ENCODE measurements at regions not wholly inside any gene's neighbourhood (a gene's known extent, or its start where the extent isn't known, plus 50 kb on each side); places are given as distances from the start of the nearest gene placed in this dataset.
"Not testable (repeated sequence)": the region's sequence is repeated elsewhere in the genome, so short reads cannot be mapped to it uniquely, and the experiment has no call there.

DNA sequence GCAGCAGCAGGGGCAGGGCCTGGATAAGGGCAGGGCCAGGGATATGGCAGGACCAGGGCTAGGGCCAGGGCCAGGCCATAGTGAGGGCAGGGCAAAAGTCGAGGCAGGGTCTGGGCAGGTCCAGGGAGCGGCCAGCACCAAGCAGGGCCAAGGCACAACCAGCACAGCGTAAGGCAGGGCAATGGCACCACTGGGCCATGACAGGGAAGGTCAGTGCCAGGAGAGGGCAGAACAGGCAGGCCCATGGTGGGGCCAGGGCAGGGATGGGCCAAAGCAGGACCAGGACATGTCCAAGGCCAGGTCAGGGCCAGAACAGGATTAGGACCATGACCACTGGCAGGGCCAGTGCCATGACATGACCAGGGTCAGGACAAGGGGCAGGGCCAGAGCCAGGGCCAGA lies 403.1 kb downstream of the ZNF33B start:
- 86% methylated on average over 3 of the region's 3 CpGs for WGBS
- H3K4me1 ChIP-seq (ENCODE audit: control insufficient read depth in 4 of 4, insufficient read depth in 4 of 4, low read length in 3 of 4); H3K9ac ChIP-seq (ENCODE audit: low read depth in 1 of 2, low read length in 2 of 2); H3K27ac ChIP-seq (ENCODE audit: low read depth in 1 of 2, low read length in 2 of 2); H3K36me3 ChIP-seq (ENCODE audit: control insufficient read depth in 4 of 4, insufficient read depth in 3 of 4, low read depth in 1 of 4, low read length in 3 of 4); H3K27me3 ChIP-seq (ENCODE audit: control insufficient read depth in 4 of 4, insufficient read depth in 4 of 4, low read length in 3 of 4); H3K4me3 ChIP-seq (ENCODE audit: low read depth in 1 of 3, low read length in 3 of 3); H3K9me3 ChIP-seq (ENCODE audit: control insufficient read depth in 4 of 4, low read length in 3 of 4); DNase-seq (ENCODE audit: low spot score): not testable (repeated sequence)

DNA sequence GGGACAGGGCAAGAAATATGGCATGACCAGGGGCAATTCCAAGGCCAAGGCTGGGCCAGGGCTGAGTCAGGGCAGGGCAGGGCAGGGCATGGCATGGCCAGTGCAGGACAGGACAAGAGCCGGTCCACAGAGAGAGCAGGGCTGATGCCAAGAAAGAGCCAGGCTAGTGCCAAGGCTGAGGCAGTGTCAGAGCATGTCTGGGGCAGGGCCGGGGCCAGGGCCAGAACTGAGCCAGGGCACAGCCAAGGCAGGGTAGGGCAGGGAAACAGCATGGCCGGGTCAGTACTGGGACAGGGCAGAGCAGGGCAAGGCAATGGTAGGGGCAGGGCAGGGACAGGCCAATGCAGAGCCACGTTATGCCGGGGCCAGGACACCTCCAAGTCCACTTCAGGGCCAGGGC lies 403.9 kb downstream of the ZNF33B start:
- not testable (repeated sequence) for H3K4me3 ChIP-seq (ENCODE audit: low read depth in 1 of 3, low read length in 3 of 3); H3K9ac ChIP-seq (ENCODE audit: low read depth in 1 of 2, low read length in 2 of 2); DNase-seq (ENCODE audit: low spot score); H3K27ac ChIP-seq (ENCODE audit: low read depth in 1 of 2, low read length in 2 of 2); H3K9me3 ChIP-seq (ENCODE audit: control insufficient read depth in 4 of 4, low read length in 3 of 4); H3K27me3 ChIP-seq (ENCODE audit: control insufficient read depth in 4 of 4, insufficient read depth in 4 of 4, low read length in 3 of 4); H3K4me1 ChIP-seq (ENCODE audit: control insufficient read depth in 4 of 4, insufficient read depth in 4 of 4, low read length in 3 of 4); H3K36me3 ChIP-seq (ENCODE audit: control insufficient read depth in 4 of 4, insufficient read depth in 3 of 4, low read depth in 1 of 4, low read length in 3 of 4)
- WGBS = 84% methylated on average over 5 of the region's 5 CpGs

- not testable (repeated sequence) for H3K9me3 ChIP-seq (ENCODE audit: control insufficient read depth in 4 of 4, low read length in 3 of 4); DNase-seq (ENCODE audit: low spot score); H3K4me3 ChIP-seq (ENCODE audit: low read depth in 1 of 3, low read length in 3 of 3); H3K36me3 ChIP-seq (ENCODE audit: control insufficient read depth in 4 of 4, insufficient read depth in 3 of 4, low read depth in 1 of 4, low read length in 3 of 4); H3K9ac ChIP-seq (ENCODE audit: low read depth in 1 of 2, low read length in 2 of 2); H3K27me3 ChIP-seq (ENCODE audit: control insufficient read depth in 4 of 4, insufficient read depth in 4 of 4, low read length in 3 of 4); H3K4me1 ChIP-seq (ENCODE audit: control insufficient read depth in 4 of 4, insufficient read depth in 4 of 4, low read length in 3 of 4); H3K27ac ChIP-seq (ENCODE audit: low read depth in 1 of 2, low read length in 2 of 2)
- WGBS = 83% methylated on average over 8 of the region's 8 CpGs
These were observed 404.7 kb downstream of the ZNF33B start for GRCh38 chr10:42233461-42234206.

- not testable (repeated sequence) for H3K27me3 ChIP-seq (ENCODE audit: control insufficient read depth in 4 of 4, insufficient read depth in 4 of 4, low read length in 3 of 4); H3K27ac ChIP-seq (ENCODE audit: low read depth in 1 of 2, low read length in 2 of 2); H3K9ac ChIP-seq (ENCODE audit: low read depth in 1 of 2, low read length in 2 of 2); DNase-seq (ENCODE audit: low spot score); H3K4me1 ChIP-seq (ENCODE audit: control insufficient read depth in 4 of 4, insufficient read depth in 4 of 4, low read length in 3 of 4); H3K4me3 ChIP-seq (ENCODE audit: low read depth in 1 of 3, low read length in 3 of 3); H3K36me3 ChIP-seq (ENCODE audit: control insufficient read depth in 4 of 4, insufficient read depth in 3 of 4, low read depth in 1 of 4, low read length in 3 of 4); H3K9me3 ChIP-seq (ENCODE audit: control insufficient read depth in 4 of 4, low read length in 3 of 4)
- 85% methylated on average over 1 of the region's 1 CpG for WGBS
These were observed 405.4 kb downstream of the ZNF33B start for GRCh38 chr10:42232955-42233354.

GRCh38 chr10:42230812-42231211 lies 407.6 kb downstream of the ZNF33B start:
- WGBS = 75% methylated on average over 4 of the region's 4 CpGs
- H3K9ac ChIP-seq (ENCODE audit: low read depth in 1 of 2, low read length in 2 of 2); H3K4me1 ChIP-seq (ENCODE audit: control insufficient read depth in 4 of 4, insufficient read depth in 4 of 4, low read length in 3 of 4); H3K9me3 ChIP-seq (ENCODE audit: control insufficient read depth in 4 of 4, low read length in 3 of 4); H3K27ac ChIP-seq (ENCODE audit: low read depth in 1 of 2, low read length in 2 of 2); H3K27me3 ChIP-seq (ENCODE audit: control insufficient read depth in 4 of 4, insufficient read depth in 4 of 4, low read length in 3 of 4); H3K36me3 ChIP-seq (ENCODE audit: control insufficient read depth in 4 of 4, insufficient read depth in 3 of 4, low read depth in 1 of 4, low read length in 3 of 4); H3K4me3 ChIP-seq (ENCODE audit: low read depth in 1 of 3, low read length in 3 of 3); DNase-seq (ENCODE audit: low spot score): not testable (repeated sequence)

GRCh38 chr10:42230115-42230514 lies 408.3 kb downstream of the ZNF33B start:
- not testable (repeated sequence) for DNase-seq (ENCODE audit: low spot score)

DNA sequence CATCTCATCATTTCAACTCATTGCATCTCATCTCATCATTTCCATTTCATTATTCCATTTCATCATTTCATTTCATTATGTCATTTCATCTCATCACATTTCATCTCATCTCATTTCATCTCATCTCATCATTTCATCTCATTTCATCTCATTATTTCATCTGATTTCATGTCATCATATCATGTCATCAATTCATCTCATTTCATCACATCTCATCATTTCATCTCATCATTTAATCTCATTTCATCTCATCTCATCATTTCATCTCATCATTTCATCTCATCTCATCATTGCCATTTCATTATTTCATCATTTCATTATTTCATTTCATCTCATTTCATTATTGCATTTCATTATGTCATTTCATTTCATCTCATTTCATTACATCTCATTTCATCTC lies 410.5 kb downstream of the ZNF33B start:
- H3K4me3 ChIP-seq (ENCODE audit: low read depth in 1 of 3, low read length in 3 of 3); H3K36me3 ChIP-seq (ENCODE audit: control insufficient read depth in 4 of 4, insufficient read depth in 3 of 4, low read depth in 1 of 4, low read length in 3 of 4); H3K27ac ChIP-seq (ENCODE audit: low read depth in 1 of 2, low read length in 2 of 2); H3K4me1 ChIP-seq (ENCODE audit: control insufficient read depth in 4 of 4, insufficient read depth in 4 of 4, low read length in 3 of 4); H3K9ac ChIP-seq (ENCODE audit: low read depth in 1 of 2, low read length in 2 of 2); DNase-seq (ENCODE audit: low spot score); H3K27me3 ChIP-seq (ENCODE audit: control insufficient read depth in 4 of 4, insufficient read depth in 4 of 4, low read length in 3 of 4); H3K9me3 ChIP-seq (ENCODE audit: control insufficient read depth in 4 of 4, low read length in 3 of 4): not testable (repeated sequence)

More at GRCh38 chr10:42230115-42230514, 408.3 kb downstream of the ZNF33B start:
- not testable (repeated sequence) for H3K36me3 ChIP-seq (ENCODE audit: control insufficient read depth in 4 of 4, insufficient read depth in 3 of 4, low read depth in 1 of 4, low read length in 3 of 4); H3K9ac ChIP-seq (ENCODE audit: low read depth in 1 of 2, low read length in 2 of 2); H3K4me3 ChIP-seq (ENCODE audit: low read depth in 1 of 3, low read length in 3 of 3); H3K4me1 ChIP-seq (ENCODE audit: control insufficient read depth in 4 of 4, insufficient read depth in 4 of 4, low read length in 3 of 4); H3K27me3 ChIP-seq (ENCODE audit: control insufficient read depth in 4 of 4, insufficient read depth in 4 of 4, low read length in 3 of 4); H3K27ac ChIP-seq (ENCODE audit: low read depth in 1 of 2, low read length in 2 of 2); H3K9me3 ChIP-seq (ENCODE audit: control insufficient read depth in 4 of 4, low read length in 3 of 4)
- WGBS = 69% methylated on average over 2 of the region's 2 CpGs

- not testable (repeated sequence) for H3K27me3 ChIP-seq (ENCODE audit: control insufficient read depth in 4 of 4, insufficient read depth in 4 of 4, low read length in 3 of 4); H3K4me1 ChIP-seq (ENCODE audit: control insufficient read depth in 4 of 4, insufficient read depth in 4 of 4, low read length in 3 of 4); DNase-seq (ENCODE audit: low spot score); H3K9ac ChIP-seq (ENCODE audit: low read depth in 1 of 2, low read length in 2 of 2); H3K36me3 ChIP-seq (ENCODE audit: control insufficient read depth in 4 of 4, insufficient read depth in 3 of 4, low read depth in 1 of 4, low read length in 3 of 4); H3K27ac ChIP-seq (ENCODE audit: low read depth in 1 of 2, low read length in 2 of 2); H3K9me3 ChIP-seq (ENCODE audit: control insufficient read depth in 4 of 4, low read length in 3 of 4); H3K4me3 ChIP-seq (ENCODE audit: low read depth in 1 of 3, low read length in 3 of 3)
- WGBS = 56% methylated on average over 3 of the region's 3 CpGs
These were observed 444.8 kb downstream of the ZNF33B start for GRCh38 chr10:42193588-42193987.

All from liver (tissue), 6 donors.